ENCODE measurements at regions not wholly inside any gene's neighbourhood (a gene's known extent, or its start where the extent isn't known, plus 50 kb on each side); places are given as distances from the start of the nearest gene placed in this dataset.
"Not testable (repeated sequence)": the region's sequence is repeated elsewhere in the genome, so short reads cannot be mapped to it uniquely, and the experiment has no call there.

DNA sequence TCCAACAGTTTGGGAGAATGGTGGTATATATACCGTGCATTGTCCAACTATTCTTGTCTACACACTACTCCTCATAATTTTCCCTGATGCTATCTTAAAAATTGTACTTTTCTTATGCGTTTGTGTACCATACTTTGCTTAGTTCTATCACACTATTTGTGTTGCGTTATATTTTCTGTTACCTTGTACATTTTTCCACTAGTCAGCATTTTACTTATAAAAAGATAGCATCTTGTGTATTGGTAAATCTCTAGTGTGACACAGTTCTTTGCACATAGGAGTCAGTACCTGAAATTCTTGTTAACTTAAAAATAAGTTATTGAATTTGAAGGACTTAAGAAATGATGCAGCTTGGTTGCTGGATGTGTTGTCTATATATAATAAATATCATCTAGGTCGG lies 201.8 kb upstream of the LMO3 start:
- DNase-seq = no peak

DNA sequence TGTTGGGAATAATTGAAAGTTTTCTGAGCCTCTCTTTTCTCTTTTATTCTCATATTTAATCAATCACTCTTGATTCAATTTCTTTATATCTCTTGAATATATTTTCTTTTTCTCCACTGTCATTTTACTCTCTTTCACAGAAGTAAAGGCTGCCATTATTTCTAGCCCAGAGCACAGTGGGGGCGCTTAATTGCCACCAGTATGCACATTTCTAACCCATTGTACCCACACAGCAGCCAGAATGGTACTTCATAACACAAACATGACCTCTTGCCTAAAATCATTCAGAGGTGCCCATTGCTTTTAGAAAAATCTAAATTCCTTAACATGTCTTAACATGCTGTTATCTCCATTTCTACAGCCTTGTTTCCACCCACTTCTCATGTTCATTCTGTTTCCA lies 190.2 kb upstream of the LMO3 start:
- no peak for DNase-seq

DNA sequence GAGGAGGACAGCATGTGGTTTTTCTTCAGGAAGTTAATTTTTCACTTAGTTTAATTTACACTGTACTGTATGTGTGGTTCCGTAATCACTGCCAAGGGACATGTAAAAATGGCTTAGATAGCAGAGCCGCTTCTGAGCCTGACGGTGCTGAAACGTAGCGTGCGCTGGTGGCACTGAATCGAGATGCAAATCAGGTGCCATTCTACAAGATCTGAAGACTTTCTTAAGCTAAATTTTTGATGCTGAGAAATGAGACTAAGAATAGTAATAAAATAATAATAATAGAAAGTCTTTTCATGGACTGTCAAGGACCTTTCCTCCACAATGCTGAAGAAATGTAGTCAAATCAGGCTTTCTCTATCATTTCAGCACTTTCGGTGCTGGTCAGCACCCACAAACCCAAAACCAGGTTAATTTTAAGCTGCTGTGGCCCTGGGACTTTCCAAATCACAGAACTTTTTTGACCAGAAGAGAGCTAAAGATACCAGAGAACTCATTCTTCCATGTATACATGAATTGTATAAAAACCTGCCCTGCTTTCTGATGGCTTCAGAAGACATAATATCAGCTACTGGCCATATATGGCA lies 183.3 kb upstream of the LMO3 start:
- DNase-seq = no peak

DNA sequence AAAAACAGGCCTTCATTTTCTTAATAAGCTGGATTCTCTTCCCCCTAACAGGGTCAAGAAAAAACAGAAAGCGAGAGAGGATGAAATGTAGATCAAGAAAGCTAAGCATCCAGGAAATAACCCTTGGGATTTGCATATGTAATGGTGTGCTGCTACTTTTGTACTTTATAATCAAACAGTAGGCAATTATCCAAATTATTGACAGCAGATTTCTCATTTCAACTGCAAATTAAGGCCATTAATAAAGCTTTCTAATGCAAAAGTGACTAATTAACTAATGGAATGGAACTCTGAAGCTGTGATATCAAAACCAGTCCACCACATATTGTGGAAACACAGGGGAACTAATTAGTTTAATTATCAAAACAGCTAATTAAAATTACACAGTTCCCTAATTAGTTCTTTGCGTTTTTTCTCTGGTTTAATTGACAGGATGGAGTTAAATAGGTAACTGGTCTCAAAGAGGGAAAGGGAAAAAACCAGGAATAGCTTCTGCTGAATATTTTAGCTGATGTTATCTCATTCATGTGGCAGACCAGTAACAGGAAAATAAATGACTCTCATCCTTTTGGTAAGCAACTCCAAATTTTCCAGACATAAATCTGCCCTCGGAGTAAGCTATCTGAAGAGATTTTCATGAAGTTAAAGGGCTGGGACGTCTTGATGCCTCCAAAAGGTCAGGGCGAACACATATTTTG lies 182.7 kb upstream of the LMO3 start:
- no peak for DNase-seq

DNA sequence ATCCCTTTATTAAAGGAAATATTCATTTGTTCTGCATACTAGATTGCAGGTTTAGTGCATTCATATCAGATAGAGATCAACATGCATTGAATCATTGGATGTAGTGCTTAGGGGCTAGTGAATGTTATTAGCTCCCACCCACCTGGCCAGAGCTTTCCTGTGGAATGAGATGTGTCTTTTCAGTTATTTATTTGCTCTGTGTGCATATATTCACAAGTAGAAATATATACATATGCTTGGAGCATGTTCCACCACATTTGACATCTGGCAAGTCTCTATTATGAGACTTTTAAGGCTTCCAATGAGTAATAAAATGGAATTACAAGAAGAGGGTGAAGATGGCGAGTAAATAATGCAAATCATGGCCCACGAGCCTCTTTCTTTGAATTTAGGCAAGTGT lies 180.0 kb upstream of the LMO3 start:
- no peak for DNase-seq

DNA sequence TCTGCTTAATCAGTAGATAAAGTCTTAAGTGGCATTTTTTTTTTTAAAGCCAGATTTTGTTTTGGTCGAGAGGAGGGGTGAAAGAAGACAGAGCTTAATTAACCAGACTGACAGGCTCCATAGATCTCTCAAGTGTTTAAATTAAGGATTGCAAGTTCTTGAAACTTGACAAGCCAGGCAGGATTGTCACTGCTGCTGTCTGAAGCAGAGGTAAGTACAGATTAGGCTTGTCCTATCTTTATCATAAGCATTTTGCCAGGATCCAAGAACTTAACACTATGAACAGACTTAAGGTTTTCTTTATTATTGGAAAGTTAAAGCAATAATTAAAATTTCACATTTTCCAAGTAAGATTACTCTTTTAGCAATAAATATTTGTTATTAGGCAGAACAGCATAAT lies 179.6 kb upstream of the LMO3 start:
- no peak for DNase-seq

DNA sequence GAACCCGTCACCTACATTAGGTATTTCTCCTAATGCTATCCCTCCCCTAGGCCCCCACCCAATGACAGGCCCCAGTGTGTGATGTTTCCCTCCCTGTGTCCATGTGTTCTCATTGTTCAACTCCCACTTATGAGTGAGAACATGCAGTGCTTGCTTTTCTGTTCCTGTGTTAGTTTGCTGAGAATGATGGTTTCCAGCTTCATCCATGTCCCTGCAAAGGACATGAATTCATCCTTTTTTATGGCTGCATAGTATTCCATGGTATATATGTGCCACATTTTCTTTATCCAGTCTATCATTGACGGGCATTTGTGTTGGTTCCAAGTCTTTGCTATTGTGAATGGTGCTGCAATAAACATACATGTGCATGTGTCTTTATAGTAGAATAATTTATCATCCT lies 163.2 kb upstream of the LMO3 start:
- not testable (repeated sequence) for DNase-seq

DNA sequence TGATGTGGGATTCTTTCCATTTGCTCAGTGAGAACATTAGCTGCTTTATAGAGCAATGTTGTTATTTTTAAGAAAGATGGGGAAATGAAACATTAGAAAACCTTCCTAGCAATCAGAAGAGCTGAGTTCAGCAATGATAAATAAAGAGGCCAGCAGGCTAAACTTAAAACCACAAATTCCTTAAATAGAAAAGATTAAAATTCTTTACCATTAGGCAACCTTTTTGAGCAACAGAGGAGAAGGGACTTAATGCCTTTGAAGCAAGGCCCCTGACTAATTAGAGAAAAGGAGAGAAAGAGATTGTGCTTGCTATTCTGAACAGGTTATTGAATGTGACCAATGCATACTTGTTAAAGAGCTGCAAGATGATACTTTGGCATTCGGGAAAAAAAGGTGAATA lies 160.8 kb upstream of the LMO3 start:
- no peak for DNase-seq

DNA sequence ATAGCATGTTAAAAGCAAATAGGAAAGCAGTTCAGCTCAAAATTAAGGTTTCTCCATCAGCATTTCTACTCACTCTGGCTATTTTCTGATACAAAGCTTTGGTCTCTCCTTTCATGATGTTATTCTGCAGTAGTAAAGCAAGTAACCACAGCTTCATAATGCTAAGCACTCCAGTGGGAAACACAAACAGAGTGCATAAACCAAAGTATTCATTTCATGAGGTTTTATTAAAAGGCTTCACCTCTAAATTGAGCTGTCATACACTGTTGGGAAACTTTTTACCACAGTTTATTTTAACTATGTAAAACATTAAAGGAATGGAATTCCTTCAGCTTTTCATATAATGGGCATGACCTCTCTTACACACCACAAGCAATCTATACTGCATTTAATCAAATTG lies 157.9 kb upstream of the LMO3 start:
- DNase-seq = no peak

DNA sequence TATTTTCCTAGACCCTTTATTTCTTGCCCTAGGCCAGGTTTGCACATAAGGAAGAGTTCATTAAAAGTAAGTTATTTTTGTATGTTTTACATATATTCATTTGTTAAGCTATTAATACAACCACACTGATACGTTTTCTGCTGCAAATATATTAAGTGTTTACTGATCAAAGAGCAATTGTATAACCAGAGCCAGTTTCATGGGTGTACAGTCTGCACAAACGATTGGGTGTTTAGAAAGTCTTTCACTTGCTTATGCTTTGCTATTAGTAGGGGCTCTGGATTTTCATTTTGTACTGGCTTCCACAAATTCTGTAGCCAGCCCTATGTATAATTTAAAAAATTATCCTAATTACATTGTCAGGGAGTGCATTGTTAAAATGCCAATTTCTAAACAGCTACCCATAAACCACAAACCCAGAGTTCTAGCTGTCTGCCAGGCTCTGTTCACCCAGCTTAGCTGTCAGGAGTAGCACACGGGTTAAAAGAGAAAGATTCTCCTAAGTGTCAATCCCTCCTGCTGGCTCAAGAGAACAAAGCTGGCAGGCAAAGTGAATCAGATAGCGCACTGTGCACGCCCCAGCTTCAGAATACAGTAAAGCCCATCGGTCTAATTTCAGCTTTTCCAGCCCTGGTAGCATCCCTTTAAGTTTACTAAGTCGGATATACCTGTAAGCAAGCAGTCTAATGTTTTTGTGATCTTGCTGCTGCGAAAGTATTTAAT lies 151.0 kb upstream of the LMO3 start:
- DNase-seq = peak; percentile 16

DNA sequence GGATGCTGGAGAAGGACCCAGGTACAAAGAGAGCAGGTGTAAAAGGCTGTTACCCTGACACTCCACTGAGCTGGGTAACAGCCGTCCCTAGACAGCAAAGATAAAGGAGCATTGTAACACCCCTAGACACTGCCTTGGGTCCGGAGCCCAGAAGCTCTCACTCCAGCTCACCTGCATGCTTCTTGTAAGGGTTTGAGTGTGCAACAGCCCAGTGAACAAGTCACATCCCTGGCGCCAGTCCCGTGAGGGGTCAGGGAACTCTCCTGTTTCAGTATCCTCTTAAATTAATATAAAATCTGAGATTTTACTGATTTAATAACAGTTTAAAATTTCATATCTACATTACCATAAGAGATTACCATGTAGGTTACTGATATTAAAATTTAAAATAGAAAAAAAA lies 124.8 kb upstream of the LMO3 start:
- no peak for DNase-seq

DNA sequence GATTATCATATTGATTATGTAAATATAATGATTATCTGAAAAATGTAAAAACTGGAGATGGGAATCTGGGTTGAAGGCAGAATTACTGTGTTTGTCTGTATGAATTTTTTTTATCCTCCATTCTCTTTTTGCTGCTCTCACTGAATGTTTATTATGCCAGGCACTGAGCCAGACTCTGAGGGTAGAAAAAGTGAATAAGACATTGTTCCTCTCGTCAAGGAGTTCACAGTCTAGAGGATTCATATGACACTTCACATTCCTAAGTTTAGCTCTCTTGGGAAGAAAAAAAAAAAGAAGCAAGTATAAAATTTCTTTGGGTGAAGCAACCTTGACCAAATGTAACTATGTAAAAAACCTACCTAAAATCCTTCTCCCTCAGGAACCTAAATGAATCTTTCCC lies 120.9 kb upstream of the LMO3 start:
- no peak for DNase-seq

DNA sequence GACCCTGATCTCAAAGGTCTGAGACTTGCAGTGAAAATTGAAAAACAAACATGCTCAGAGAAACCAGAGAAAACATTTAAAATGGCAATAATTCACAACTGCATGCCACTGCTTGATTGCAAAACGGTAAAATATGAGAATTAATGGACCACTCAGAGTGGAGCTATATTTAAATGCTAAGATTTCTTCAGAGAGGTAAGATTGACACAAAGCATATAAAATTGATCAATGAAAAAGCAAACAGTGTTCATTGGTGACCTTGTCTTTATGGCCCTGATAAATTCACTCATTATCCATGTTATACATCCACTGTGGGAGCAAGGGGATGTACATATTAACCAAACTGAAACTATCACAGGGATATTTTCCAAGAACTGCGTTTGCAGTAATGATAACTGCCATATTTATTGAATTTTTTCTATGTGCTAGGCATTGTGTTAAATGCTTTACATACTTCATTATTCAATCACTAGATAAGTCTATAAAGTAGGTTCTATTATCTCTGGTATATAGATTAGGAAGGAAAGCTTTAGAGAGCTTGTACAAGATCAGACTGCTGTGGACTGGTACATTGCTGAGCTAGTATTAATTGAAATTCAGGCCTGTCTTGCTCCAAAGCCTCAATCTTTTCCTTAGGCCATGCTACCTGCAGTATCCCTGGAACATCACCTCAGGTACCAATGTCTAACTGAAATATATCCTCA lies 113.9 kb upstream of the LMO3 start:
- DNase-seq = no peak

DNA sequence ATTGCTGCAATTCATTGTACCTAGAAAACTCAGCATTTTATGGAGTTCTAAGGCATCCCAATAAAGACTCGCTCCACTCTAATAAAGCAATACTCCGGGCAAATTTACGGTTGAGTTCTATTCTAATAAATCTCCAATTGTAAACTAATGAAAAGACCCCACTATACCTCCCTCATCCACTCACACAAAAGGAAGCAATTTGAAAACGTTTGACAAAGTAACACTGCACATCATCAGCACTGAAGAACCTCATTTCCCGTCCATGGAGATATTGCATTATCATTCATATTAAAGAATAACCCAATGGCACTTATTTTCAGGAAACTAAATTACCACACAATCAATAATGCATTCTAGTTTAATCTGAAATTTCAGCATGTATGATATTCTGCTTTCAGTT lies 111.0 kb upstream of the LMO3 start:
- DNase-seq = no peak

DNA sequence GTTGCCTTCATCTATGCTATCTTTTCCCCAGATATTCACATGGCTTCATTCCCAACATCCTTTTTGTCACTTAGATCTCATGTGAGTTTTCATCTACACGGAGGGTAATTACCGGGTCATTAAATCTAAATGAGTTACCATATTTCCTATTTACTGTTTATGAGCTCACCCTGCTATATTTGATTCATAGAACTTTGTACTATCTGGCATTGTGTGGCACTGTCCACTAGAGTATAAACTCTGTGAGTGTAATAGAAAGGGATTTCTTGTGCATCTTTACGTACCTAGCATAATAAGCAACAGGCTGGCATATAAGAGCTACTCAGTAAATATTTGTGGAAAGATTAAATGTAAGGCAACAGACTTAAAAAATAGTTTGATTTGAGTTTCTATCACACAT lies 86.1 kb upstream of the LMO3 start:
- DNase-seq = no peak

DNA sequence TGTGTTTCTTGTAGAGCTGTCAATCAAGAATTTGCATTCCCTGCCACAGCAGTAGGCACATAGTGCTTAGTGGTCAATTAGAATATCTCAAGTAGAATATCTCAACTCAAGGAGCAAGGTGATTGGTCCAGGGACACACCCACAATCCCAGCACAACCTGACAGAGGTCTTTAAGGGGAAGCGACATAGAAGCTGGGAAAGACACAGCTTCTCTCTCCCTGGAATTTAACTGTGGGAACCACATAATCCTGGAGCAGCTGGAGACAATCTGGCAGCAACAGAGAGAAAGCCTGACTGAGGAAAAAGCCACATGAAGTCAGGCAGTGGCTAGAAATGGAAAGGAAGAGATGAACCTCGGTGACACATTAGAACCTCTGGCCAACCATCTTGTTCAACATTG lies 85.7 kb upstream of the LMO3 start:
- no peak for DNase-seq

DNA sequence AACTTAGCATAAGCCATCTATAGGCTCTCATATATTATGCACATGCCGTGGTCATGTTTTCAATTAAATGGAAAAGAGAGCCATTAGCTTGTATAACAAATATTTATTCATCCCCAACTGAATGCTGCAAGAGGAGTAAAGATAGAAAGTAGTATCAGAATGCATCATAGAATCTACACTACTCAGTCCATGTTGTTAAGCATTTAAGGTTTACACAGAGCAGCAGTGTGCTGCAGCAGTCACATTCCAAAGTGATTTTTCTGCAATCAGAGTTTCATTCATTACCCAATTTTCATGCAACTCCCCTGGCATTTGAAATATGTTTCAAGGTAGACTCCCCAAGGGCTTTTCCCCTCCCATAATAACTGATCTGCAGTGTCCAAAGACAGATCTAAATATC lies 82.2 kb upstream of the LMO3 start:
- no peak for DNase-seq

DNA sequence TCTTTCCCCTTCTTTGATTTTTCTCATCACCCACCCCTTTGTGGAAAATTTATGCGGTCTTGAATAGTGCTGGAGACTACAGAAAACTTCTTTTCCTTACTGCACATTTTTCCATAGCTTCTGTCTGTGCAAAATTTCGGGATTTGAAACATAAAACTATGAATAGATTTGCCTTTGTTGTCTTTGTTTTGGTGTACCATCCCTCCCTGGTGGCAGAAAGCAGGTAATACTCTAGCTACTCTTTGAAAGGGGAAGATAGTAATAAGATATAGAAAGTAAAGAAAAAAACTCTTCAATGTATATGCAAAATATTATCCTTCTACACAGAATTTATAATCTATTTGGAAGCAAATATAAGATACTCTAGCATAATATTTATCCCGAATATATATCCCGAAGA lies 79.1 kb upstream of the LMO3 start:
- DNase-seq = peak; percentile 3

DNA sequence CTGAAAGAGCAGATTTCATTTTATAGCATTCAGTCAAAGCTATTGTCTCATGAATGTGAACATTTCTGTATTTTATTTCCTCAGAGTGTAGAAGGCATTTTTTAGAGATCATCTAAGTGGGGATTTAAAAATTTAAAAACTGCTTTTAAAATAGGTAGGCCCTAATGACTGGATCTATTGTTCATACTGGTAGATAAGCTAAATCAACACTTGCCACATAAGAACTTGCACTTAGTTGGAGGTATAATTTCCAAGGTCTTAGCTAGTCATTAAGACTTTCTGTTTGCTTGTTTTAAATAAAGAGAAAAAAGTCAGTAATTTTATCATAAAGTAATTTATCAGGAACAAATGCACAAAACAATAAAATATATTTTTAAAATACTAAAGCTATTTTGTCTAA lies 75.2 kb upstream of the LMO3 start:
- no peak for DNase-seq

DNA sequence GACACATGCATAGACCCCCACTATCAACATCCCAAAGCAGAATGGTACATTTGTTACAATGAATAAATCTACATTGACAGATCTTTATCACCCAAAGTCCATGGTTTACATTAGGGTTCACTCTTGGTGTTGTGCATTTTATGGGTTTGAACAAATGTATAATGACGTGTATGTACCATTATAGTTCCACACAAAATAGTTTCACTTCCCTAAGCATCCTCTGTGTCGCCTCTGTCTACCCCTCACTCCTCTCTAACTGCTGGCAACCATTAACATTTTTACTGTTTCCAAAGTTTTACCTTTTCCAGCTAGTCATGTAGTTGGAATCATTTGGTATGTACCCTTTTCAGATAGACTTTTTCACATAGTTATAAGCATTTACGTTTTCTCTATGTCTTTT lies 69.5 kb upstream of the LMO3 start:
- DNase-seq = no peak

DNA sequence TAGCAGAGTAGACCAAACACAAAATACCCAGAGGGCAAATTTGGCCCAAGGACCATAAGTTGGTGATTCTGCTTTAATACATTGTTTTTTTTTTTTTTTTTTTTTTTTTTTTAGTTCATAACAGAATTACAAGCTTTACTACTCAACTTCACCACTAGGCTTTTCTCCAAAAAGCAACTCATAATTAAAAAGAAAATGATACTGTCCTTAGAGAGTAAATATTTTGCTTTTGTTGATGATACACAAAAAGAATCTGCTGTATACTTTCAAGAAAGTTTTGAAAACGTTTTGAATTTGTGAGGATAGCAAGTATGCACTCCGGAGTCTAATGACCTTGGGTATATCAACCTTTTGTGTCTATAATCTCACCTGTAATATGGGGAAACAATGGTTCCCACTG lies 68.9 kb upstream of the LMO3 start:
- DNase-seq = no peak

DNA sequence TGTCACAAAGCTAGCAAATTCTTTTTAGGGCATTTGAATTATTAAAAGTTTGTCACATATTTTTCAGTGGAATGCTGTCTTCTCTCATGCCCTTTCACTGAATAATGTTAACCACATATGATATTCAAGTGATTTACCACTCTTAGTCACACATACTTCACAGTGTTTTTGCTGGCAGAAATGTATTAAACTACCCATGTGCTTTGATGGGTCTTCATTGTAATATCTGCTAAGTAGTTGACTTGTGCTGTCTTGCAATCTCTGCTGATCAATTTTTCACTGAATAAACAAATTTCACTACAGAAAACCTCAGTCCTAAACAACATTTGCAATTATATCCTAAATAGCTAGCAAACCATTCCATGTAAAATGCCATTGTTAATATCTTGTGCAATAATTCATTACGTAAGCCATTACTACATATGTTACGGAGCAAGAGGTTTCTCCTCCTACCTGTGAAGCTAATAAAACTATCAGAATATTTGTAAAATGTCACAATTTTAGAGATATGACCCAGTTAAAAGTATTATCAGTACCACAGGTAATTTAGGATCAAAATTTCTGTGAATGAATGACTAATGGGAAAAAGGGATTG lies 64.6 kb upstream of the LMO3 start:
- DNase-seq = no peak

DNA sequence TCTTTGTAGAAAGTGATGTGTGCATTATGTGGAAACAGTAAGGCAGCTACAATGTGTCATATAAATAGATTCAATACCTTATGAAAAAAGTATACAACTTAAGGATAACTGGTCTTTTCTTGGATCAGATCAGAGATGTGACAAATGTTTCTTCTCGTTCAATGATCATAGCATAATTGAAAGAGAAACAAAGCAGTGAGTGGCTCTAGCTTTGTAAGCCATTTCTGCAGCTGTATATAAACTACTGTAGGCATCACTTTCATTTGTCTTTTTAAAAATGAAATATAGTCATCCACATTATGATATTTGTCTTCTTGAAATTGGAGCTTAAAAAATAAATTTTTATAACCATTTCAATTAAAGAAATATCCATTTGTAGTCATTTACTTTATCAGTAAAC lies 63.8 kb upstream of the LMO3 start:
- DNase-seq = no peak

DNA sequence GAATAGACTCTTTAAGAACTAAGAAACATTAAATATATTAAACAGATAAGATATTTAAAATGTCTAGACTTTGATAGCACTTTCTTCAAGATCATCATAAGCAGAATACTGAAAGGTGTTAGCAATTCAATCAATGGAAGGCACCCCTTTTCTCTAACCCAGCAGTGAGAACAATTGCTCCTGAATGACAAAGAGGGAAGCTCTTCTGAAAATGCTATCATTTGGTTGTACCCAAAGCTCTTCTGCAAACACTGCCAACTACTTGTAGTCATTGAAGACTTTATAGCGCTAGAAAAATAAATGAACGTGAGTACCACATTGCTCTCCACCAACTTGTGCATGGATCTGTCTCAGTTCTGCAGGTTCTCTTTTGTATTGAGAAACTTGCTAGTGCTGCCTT lies 62.2 kb upstream of the LMO3 start:
- no peak for DNase-seq

All from NCI-H1092 treated with DMSO at 0.1 percent for 48 hours (cell line).